NCI-H146 treated with DMSO at 0.1 percent for 48 hours (cell line): ENCODE measurements at regions not wholly inside any gene's neighbourhood (a gene's known extent, or its start where the extent isn't known, plus 50 kb on each side); places are given as distances from the start of the nearest gene placed in this dataset.
"Not testable (repeated sequence)": the region's sequence is repeated elsewhere in the genome, so short reads cannot be mapped to it uniquely, and the experiment has no call there.

Experiments
- DNase-seq: peaks from one replicate; lab custom pipeline; 2025; ENCODE audit not compliant: unreplicated experiment; lab: John Stamatoyannopoulos, UW

- no peak for DNase-seq
Observed at GRCh38 chr2:6103372-6103771, 411.2 kb downstream of the SOX11 start.

- DNase-seq = peak; percentile 34
Observed at GRCh38 chr2:6103949-6104348, 411.8 kb downstream of the SOX11 start.

GRCh38 chr2:6107290-6107689 is 415.1 kb downstream of the SOX11 start:
- no peak for DNase-seq

DNA sequence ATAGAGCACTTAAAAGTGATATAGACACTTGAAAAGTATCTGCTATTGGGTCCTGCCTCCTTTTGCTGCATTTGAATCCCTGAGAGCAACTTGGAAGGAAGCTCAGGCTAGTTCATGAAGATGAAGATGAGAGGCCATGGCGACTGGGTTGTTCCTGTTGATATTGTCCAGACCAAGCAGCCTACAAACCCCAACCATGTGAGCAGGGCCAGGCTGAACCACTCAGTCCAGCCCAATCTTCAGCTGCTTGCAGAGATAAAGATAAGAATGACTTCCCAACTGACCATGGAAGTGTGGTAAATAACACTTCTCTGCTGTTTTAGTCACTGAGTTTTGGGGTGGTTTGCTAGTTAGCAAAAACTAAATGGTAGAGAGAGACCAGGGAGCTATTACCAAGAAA is 417.6 kb downstream of the SOX11 start:
- DNase-seq = no peak

DNA sequence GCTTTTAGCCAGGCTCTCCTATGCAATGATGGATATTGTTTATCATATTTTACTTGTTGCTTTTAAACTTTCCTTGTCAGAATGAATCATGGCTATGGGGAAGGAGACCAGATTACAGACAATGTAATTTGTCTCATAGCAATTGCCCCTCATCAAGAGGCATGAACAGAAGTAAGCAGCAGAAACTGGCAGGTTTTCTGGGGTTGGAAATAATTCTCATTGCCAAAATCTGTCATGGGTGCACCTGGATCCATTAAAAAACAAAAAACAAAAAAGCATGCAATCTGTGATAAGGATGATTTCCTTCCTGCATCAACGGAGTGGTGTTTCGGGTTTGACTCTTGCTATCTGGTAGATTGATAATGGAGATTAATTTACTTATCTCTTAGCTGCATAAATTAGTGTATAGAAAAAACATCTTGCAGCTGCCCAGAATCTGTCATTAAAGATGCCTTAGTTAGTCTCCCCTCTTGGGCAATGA is 419.6 kb downstream of the SOX11 start:
- no peak for DNase-seq

DNA sequence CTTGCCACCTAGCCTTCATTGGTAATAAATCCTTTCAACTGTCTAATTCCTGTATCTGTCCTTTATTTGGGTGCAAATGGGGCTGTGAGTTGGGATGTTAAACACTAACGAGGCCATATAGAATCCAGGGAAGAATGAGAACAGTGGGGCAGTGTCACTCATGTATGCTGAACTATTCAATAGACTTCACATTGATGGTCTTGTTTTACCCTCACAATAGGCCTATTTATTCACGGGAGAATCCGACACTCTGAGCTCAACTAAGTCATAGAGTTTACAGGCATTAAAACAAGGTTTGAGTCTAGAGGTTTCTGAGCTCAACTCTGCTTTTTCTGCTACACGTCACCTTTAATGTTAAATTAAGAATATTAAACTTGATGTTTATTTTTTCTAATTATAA is 421.6 kb downstream of the SOX11 start:
- DNase-seq = no peak

- no peak for DNase-seq
Observed at GRCh38 chr2:6127718-6128117, 435.5 kb downstream of the SOX11 start.

GRCh38 chr2:6139142-6139541 is 447.0 kb downstream of the SOX11 start:
- DNase-seq = no peak

DNA sequence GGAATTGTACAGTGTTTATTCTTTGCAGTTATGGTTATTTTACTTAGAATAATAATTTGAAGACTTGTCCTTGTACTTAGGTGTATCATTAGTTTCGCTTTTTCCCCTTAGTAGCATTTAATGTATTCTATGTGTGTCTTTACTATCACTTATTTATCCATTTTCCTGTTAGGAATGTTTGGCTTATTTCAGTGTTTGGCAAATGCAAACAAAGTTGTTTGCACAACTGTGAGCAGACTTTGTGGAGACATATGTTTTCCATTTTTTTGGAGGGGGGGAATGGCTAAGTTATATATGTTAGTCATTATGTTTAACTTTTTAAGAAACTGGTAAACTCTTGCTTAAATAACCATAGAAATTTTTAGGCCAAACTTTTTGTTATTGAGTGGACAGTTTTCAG is 447.7 kb downstream of the SOX11 start:
- DNase-seq = no peak

DNA sequence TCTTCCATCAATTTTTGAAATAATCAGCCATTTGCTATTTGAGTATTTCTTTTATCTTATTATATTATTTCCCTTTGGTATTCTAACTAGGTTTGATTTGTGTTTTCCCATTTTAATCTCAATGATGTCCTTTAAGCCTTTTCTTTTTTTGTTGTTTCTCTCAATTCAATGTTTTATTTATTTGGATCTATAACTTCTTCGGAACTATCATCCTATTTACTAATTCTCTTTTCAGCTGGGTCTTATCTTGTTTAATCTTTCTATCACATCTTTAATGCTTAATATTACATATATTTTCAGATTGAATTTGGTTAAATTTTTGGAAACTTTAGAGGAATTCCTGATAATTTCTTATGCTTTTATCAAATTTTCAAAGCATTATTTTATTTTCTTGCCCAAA is 448.3 kb downstream of the SOX11 start:
- no peak for DNase-seq

GRCh38 chr2:6143812-6144211 is 451.6 kb downstream of the SOX11 start:
- no peak for DNase-seq

DNA sequence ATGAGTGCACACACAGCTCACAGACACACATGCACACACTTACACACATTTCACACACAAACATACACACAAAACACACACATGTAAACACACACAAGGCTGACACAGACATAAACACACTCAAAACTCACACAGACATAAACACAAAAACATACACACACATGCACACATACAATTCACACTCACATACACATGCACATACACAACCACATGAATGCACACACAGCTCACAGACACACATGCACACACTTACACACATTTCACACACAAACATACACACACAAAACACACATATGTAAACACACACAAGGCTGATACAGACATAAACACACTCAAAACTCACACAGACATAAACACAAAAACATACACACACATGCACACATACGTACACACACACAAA is 455.0 kb downstream of the SOX11 start:
- not testable (repeated sequence) for DNase-seq

GRCh38 chr2:6148882-6149281 is 456.7 kb downstream of the SOX11 start:
- no peak for DNase-seq

- no peak for DNase-seq
Observed at GRCh38 chr2:6159606-6160005, 467.4 kb downstream of the SOX11 start.

DNA sequence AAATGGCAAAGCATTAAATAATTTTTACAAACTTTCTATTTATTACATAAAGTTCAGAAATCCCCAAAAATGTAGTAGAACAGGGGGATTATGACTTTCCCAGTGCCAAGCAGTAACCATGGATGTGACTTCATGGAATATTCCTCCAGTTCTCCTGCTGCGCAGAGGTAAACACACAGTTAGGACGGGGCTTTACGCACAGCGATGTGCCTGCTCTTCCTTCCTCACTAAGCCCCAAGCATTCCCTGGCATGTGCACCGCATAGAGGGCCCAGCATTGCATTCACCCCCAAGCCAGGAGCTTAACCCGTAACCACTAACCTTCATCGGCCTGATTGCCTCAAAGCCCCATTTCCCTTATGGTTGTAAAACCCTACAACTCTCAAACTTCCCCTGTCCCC is 471.7 kb downstream of the SOX11 start:
- no peak for DNase-seq

GRCh38 chr2:6164986-6165747 is 473.0 kb downstream of the SOX11 start:
- peak; percentile 26 for DNase-seq

DNA sequence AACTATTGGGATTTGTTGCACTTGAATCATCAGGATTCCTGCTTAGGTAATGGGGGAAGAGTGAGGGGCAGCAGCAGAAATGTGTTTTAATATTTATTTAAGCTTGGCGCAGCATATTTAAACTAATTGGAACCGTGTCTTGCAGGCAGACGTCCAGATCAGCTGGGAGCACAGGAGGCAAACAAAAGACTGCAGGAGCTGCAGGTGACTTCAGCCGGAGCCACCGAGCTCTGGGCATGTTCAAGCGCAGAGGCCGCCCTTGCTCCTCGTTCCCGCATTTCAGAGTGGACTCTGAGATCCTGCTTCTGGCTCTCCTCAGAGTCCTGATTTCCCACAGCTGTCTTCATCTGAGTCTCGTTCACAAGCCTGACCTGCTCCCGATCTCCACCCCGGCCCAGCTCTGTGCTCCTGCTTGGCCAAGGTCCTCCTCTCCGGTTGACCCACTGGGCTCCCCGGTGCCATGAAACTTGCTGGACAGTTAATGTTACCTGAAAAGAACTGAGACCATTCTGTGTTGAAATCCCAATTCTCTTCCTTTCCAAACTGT is 475.5 kb downstream of the SOX11 start:
- DNase-seq = peak; percentile 45

DNA sequence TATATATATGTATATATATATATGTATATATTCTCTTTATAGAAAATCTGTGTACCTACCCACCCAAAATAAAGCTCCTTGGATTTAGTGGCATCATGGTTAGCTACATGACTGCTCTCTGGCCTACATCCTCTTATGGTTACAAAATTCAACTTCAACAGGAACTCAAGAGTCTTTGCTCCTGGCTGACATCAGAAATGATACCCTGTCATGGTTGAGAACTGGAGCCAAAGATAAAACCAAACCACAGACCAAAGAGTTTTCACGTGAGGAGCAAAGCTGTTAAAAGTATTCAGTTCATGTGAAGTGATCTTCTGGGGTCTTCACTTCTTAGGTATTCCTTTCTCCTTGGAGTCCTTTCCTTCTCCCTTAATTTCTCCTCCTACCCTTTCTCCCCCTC is 476.3 kb downstream of the SOX11 start:
- no peak for DNase-seq

GRCh38 chr2:6171294-6171693 is 479.1 kb downstream of the SOX11 start:
- no peak for DNase-seq

DNA sequence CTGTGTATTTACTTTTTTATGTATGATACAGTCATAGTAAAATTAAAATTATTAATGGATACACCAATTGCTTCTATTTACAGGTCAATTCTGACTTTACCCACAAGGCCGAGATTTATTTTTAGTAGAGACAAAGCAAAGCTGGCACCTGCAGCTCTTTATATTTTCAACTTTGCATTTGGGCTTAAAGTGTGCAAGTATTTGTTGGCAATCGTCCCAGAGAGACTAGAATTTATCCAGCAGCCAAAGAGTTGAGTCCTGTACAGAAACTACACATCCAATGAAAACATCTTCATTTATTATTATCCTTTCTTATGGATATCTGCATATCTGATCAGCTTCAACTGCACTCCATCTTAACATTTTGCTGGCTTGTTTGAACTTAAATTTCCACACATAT is 485.6 kb downstream of the SOX11 start:
- DNase-seq = no peak

GRCh38 chr2:6181525-6181924 is 489.3 kb downstream of the SOX11 start:
- DNase-seq = no peak

DNA sequence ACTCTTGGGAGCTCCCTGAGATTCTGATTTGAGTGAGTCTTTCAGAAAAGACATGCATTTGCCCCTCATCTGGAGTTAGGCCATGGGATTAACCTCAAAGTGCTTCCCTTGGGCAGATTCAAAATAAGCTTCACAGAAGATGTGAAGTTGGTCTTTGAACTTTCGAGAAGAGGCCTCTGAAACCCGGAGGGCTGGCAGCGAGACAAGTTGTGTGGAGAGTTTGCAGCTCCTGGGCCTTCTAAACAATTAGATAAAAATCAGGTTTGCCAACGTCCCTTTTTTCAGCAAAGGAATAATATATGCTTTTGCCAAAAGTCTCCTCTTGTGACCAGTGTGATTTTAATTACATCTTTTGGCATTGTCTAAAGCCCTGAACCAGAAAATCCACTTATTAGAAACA is 489.7 kb downstream of the SOX11 start:
- no peak for DNase-seq

DNA sequence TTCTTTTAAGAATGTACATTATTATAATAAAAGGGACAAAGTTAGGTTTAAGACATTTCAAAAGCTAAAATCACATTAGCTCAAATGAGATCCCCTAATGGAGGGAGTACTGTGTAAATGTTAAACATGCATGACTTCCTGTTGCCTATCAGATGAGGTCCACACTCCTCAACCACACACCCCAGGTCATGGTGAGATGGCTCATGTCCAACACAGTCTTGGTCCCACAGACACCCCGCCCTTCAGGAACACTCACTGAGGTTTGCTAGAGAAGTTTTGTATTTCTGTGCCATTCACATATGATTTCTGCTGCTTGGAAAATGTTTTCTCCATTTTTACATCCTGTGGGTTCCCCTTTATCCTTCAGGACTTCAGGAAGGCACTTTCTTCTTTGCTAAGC is 491.0 kb downstream of the SOX11 start:
- no peak for DNase-seq
